ENCODE measurements at regions not wholly inside any gene's neighbourhood (a gene's known extent, or its start where the extent isn't known, plus 50 kb on each side); places are given as distances from the start of the nearest gene placed in this dataset.

DNA sequence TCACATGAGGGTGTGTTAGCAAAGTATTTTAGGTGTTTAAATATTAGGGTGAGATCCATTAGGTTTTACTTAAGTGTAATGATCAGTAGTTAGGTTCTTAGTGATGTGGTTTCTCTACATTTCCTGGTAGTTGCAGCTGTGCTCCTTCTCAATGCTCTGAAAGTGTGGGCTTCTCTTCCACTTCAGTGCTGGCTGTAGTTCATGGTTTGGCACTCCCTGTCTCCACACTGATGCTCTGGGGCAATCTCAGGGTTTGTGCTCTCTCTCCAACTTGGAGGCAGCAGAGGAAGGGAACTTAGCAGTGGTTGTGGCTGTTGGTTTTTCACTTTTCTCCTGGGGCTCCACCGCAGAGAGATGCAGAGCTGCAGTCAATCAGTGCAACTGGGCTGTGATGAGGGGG is 507.5 kb downstream of the TMEM232 start:
- Histone ChIP-seq H3K4me3 (ENCODE audit: low read depth, low read length, poor library complexity, severe bottlenecking) (no peak overlapping the region), H3K4me1 (ENCODE audit: insufficient read depth, low read length, severe bottlenecking) (no peaks in the 10 kb centered on the region), H4K20me1 (ENCODE audit: insufficient read depth, low read length) (no peaks in the 10 kb centered on the region), H3K27ac (ENCODE audit: low read depth, low read length, poor library complexity, severe bottlenecking) (no peak overlapping the region), H3K4me2 (ENCODE audit: low read length) (no peak overlapping the region), H3K9me3 (ENCODE audit: low read length) (peaks cover 15% of the 10 kb centered on the region; the same call in 1 of the 2 replicates), H3K36me3 (ENCODE audit: insufficient read depth, low read length) (no peaks in the 10 kb centered on the region), H3K9ac (ENCODE audit: low read length) (no peak overlapping the region), H3F3A (ENCODE audit: insufficient read depth, low read length) (no peaks in the 10 kb centered on the region), H3K79me2 (ENCODE audit: insufficient read depth, low read length) (no peaks in the 10 kb centered on the region), H3K27me3 (ENCODE audit: insufficient read depth, low read length) (no peaks in the 10 kb centered on the region), H2AFZ (ENCODE audit: low read length) (no peak overlapping the region), H3K9me2 (ENCODE audit: low read depth, low read length) (no peaks in the 10 kb centered on the region)
- no peak for TF ChIP-seq EZH2 (IDR thresholded peaks at IDR 0.05; ENCODE audit: borderline replicate concordance, low read length)
- TF ChIP-seq, protein P1, sequence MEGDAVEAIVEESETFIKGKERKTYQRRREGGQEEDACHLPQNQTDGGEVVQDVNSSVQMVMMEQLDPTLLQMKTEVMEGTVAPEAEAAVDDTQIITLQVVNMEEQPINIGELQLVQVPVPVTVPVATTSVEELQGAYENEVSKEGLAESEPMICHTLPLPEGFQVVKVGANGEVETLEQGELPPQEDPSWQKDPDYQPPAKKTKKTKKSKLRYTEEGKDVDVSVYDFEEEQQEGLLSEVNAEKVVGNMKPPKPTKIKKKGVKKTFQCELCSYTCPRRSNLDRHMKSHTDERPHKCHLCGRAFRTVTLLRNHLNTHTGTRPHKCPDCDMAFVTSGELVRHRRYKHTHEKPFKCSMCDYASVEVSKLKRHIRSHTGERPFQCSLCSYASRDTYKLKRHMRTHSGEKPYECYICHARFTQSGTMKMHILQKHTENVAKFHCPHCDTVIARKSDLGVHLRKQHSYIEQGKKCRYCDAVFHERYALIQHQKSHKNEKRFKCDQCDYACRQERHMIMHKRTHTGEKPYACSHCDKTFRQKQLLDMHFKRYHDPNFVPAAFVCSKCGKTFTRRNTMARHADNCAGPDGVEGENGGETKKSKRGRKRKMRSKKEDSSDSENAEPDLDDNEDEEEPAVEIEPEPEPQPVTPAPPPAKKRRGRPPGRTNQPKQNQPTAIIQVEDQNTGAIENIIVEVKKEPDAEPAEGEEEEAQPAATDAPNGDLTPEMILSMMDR (IDR thresholded peaks at IDR 0.05; ENCODE audit: low read length) = no peak

DNA sequence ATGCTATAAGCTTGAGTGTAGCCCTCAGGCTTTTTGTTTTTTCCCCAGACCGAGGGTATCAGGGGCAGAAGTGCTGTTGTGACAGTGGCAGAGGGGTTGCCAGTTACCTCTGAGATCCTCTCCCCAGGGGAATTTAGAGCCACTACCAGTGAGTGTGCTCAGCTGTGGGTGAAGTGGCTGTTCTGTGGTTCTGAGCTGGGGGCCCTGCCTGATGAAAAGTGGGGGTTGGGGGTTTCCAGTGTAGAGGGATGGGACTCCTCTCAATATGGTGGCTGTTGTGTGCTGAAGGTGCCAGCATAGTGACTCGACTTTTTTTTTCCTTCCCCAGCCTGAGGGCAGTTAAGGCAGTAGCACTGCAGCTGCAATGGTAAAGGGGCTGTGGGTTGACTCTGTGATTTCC is 506.7 kb downstream of the TMEM232 start:
- TF ChIP-seq EZH2 (IDR thresholded peaks at IDR 0.05; ENCODE audit: borderline replicate concordance, low read length) = no peak
- peaks cover 15% of the 10 kb centered on the region; the same call in 1 of the 2 replicates for H3K9me3 ChIP-seq (ENCODE audit: low read length)
- no peak overlapping the region for H2AFZ ChIP-seq (ENCODE audit: low read length)
- H3K36me3 ChIP-seq (ENCODE audit: insufficient read depth, low read length) = no peaks in the 10 kb centered on the region
- no peaks in the 10 kb centered on the region for H3F3A ChIP-seq (ENCODE audit: insufficient read depth, low read length)
- no peak overlapping the region for H3K9ac ChIP-seq (ENCODE audit: low read length)
- H3K27me3 ChIP-seq (ENCODE audit: insufficient read depth, low read length) = no peaks in the 10 kb centered on the region
- H3K79me2 ChIP-seq (ENCODE audit: insufficient read depth, low read length) = no peaks in the 10 kb centered on the region
- no peaks in the 10 kb centered on the region for H3K9me2 ChIP-seq (ENCODE audit: low read depth, low read length)
- no peaks in the 10 kb centered on the region for H3K4me1 ChIP-seq (ENCODE audit: insufficient read depth, low read length, severe bottlenecking)
- H3K4me2 ChIP-seq (ENCODE audit: low read length) = no peak overlapping the region
- H3K4me3 ChIP-seq (ENCODE audit: low read depth, low read length, poor library complexity, severe bottlenecking) = no peak overlapping the region
- H4K20me1 ChIP-seq (ENCODE audit: insufficient read depth, low read length) = no peaks in the 10 kb centered on the region
- H3K27ac ChIP-seq (ENCODE audit: low read depth, low read length, poor library complexity, severe bottlenecking) = no peak overlapping the region

DNA sequence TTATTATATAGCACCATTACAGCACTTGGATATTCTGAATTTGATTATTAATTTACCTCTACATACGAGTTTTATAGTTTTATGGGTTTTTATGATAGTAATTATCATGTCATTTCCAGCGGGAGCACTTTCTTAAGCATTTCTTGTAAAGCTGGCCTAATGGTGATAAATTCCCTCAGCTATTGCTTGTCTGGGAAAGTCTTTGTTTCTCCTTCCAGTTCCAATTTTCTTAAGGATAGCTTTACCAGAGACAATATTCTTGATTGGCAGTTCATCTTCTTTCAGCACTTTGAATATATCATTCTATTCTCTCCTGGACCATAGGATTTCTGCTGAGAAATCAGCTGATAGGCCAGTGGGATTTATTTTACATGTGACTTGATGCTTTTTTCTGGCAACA is 505.4 kb downstream of the TMEM232 start:
- H3K36me3 ChIP-seq (ENCODE audit: insufficient read depth, low read length) = no peaks in the 10 kb centered on the region
- no peak overlapping the region for H3K4me2 ChIP-seq (ENCODE audit: low read length)
- no peaks in the 10 kb centered on the region for H3K27me3 ChIP-seq (ENCODE audit: insufficient read depth, low read length)
- H2AFZ ChIP-seq (ENCODE audit: low read length) = no peak overlapping the region
- H3K9me3 ChIP-seq (ENCODE audit: low read length) = peaks cover 15% of the 10 kb centered on the region
- H3K9me2 ChIP-seq (ENCODE audit: low read depth, low read length) = no peaks in the 10 kb centered on the region
- no peaks in the 10 kb centered on the region for H4K20me1 ChIP-seq (ENCODE audit: insufficient read depth, low read length)
- H3K4me3 ChIP-seq (ENCODE audit: low read depth, low read length, poor library complexity, severe bottlenecking) = no peak overlapping the region
- TF ChIP-seq, protein P1 (IDR thresholded peaks at IDR 0.05; ENCODE audit: low read length) = no peak
- no peak for TF ChIP-seq EZH2 (IDR thresholded peaks at IDR 0.05; ENCODE audit: borderline replicate concordance, low read length)
- no peaks in the 10 kb centered on the region for H3K4me1 ChIP-seq (ENCODE audit: insufficient read depth, low read length, severe bottlenecking)
- no peaks in the 10 kb centered on the region for H3K79me2 ChIP-seq (ENCODE audit: insufficient read depth, low read length)
- H3K27ac ChIP-seq (ENCODE audit: low read depth, low read length, poor library complexity, severe bottlenecking) = no peak overlapping the region
- no peak overlapping the region for H3K9ac ChIP-seq (ENCODE audit: low read length)
- H3F3A ChIP-seq (ENCODE audit: insufficient read depth, low read length) = no peaks in the 10 kb centered on the region

DNA sequence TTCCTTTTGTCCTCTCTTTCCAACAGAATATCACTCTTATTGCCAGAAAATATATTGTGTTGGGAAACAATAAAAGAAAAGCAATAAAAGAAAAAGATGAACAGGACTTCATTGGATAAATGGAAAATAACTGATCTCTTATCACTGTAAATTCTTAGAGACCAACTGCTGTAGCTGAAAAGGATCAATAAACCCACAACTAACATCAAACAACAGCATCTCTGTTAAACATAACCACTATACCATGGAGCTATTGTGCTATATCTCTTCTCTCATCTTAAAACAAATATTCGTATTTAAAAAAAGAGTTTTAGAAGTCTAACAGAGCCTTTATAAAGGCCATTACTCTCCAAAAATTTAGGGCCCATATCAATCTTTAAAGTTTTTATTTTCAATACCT is 502.4 kb downstream of the TMEM232 start:
- H3F3A ChIP-seq (ENCODE audit: insufficient read depth, low read length) = no peaks in the 10 kb centered on the region
- H3K79me2 ChIP-seq (ENCODE audit: insufficient read depth, low read length) = no peaks in the 10 kb centered on the region
- no peaks in the 10 kb centered on the region for H3K27me3 ChIP-seq (ENCODE audit: insufficient read depth, low read length)
- no peaks in the 10 kb centered on the region for H3K9me2 ChIP-seq (ENCODE audit: low read depth, low read length)
- H3K4me1 ChIP-seq (ENCODE audit: insufficient read depth, low read length, severe bottlenecking) = no peaks in the 10 kb centered on the region
- H3K36me3 ChIP-seq (ENCODE audit: insufficient read depth, low read length) = no peaks in the 10 kb centered on the region
- H3K9me3 ChIP-seq (ENCODE audit: low read length) = peaks cover 6% of the 10 kb centered on the region; the same call in 1 of the 2 replicates
- H3K9ac ChIP-seq (ENCODE audit: low read length) = no peak overlapping the region
- no peaks in the 10 kb centered on the region for H4K20me1 ChIP-seq (ENCODE audit: insufficient read depth, low read length)
- H3K27ac ChIP-seq (ENCODE audit: low read depth, low read length, poor library complexity, severe bottlenecking) = no peak overlapping the region
- no peak overlapping the region for H3K4me3 ChIP-seq (ENCODE audit: low read depth, low read length, poor library complexity, severe bottlenecking)
- no peak for TF ChIP-seq EZH2 (IDR thresholded peaks at IDR 0.05; ENCODE audit: borderline replicate concordance, low read length)
- TF ChIP-seq, protein P1 (IDR thresholded peaks at IDR 0.05; ENCODE audit: low read length) = no peak
- no peak overlapping the region for H2AFZ ChIP-seq (ENCODE audit: low read length)
- no peak overlapping the region for H3K4me2 ChIP-seq (ENCODE audit: low read length)

Data from OCI-LY1 (cell line).